ENCODE measurements at regions not wholly inside any gene's neighbourhood (a gene's known extent, or its start where the extent isn't known, plus 50 kb on each side); places are given as distances from the start of the nearest gene placed in this dataset.

GRCh38 chr7:94054130-94054529, 50.0 kb upstream of the BET1 start:
- no peak for TF ChIP-seq POU2F2 (IDR thresholded peaks at IDR 0.05; ENCODE audit: low read depth, low read length)
- TF ChIP-seq SPI1 (IDR thresholded peaks at IDR 0.05; ENCODE audit: low read depth, low read length), result no peak
- no peak for TF ChIP-seq POLR2AphosphoS5 (IDR thresholded peaks at IDR 0.05; ENCODE audit: low read depth, low read length)
- no peak for TF ChIP-seq TAF1 (IDR thresholded peaks at IDR 0.05; ENCODE audit: low read depth, low read length)
- no peak for TF ChIP-seq POLR2A (IDR thresholded peaks at IDR 0.05; ENCODE audit: low read depth, low read length)
- TF ChIP-seq PAX5 (IDR thresholded peaks at IDR 0.05; ENCODE audit: insufficient read depth, low read length, severe bottlenecking), result no peak
- DNase-seq (ENCODE audit: insufficient read length, low spot score), result no peak
- no peak for FAIRE-seq

GRCh38 chr7:94055963-94056362, 51.8 kb upstream of the BET1 start:
- FAIRE-seq (no peak), DNase-seq (ENCODE audit: insufficient read length, low spot score) (no peak)
- TF ChIP-seq PAX5 (IDR thresholded peaks at IDR 0.05; ENCODE audit: insufficient read depth, low read length, severe bottlenecking) (no peak), POLR2A (IDR thresholded peaks at IDR 0.05; ENCODE audit: low read depth, low read length) (no peak), POU2F2 (IDR thresholded peaks at IDR 0.05; ENCODE audit: low read depth, low read length) (no peak), TAF1 (IDR thresholded peaks at IDR 0.05; ENCODE audit: low read depth, low read length) (no peak), SPI1 (IDR thresholded peaks at IDR 0.05; ENCODE audit: low read depth, low read length) (no peak), POLR2AphosphoS5 (IDR thresholded peaks at IDR 0.05; ENCODE audit: low read depth, low read length) (no peak)

- DNase-seq (ENCODE audit: insufficient read length, low spot score) (no peak), FAIRE-seq (no peak)
Measured at GRCh38 chr7:94056796-94057207, 52.6 kb upstream of the BET1 start.

GRCh38 chr7:94057955-94058354, 53.8 kb upstream of the BET1 start:
- DNase-seq (ENCODE audit: insufficient read length, low spot score) (no peak), FAIRE-seq (no peak)
- no peak for TF ChIP-seq POLR2AphosphoS5 (IDR thresholded peaks at IDR 0.05; ENCODE audit: low read depth, low read length)

More at GRCh38 chr7:94056796-94057207, 52.6 kb upstream of the BET1 start:
- TF ChIP-seq SPI1 (IDR thresholded peaks at IDR 0.05; ENCODE audit: low read depth, low read length) (no peak), TAF1 (IDR thresholded peaks at IDR 0.05; ENCODE audit: low read depth, low read length) (no peak), POLR2AphosphoS5 (IDR thresholded peaks at IDR 0.05; ENCODE audit: low read depth, low read length) (no peak), POLR2A (IDR thresholded peaks at IDR 0.05; ENCODE audit: low read depth, low read length) (no peak), POU2F2 (IDR thresholded peaks at IDR 0.05; ENCODE audit: low read depth, low read length) (no peak), PAX5 (IDR thresholded peaks at IDR 0.05; ENCODE audit: insufficient read depth, low read length, severe bottlenecking) (no peak)

DNA sequence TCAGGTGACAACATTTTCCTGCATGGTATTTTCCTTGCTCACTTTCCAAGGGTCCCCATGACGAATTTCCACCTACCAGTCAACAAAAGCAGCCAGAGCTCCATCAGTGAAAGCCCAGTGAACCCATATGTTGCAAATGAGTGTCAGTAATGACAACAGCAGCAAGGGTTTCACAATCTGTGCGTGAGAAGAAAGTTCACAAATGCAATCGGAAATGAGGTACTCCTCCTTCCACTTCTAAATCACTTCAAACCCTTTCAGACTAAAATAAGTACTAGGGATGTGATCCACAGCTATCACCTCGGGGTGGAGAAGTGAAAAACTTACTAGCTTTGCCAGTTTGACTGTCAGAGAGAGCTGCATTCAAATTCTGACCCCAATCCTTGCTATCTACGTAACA, 55.6 kb upstream of the BET1 start:
- no peak for TF ChIP-seq TAF1 (IDR thresholded peaks at IDR 0.05; ENCODE audit: low read depth, low read length)
- no peak for TF ChIP-seq POLR2AphosphoS5 (IDR thresholded peaks at IDR 0.05; ENCODE audit: low read depth, low read length)
- no peak for TF ChIP-seq SPI1 (IDR thresholded peaks at IDR 0.05; ENCODE audit: low read depth, low read length)
- no peak for TF ChIP-seq PAX5 (IDR thresholded peaks at IDR 0.05; ENCODE audit: insufficient read depth, low read length, severe bottlenecking)
- no peak for TF ChIP-seq POLR2A (IDR thresholded peaks at IDR 0.05; ENCODE audit: low read depth, low read length)
- TF ChIP-seq POU2F2 (IDR thresholded peaks at IDR 0.05; ENCODE audit: low read depth, low read length), result no peak
- FAIRE-seq (no peak), DNase-seq (ENCODE audit: insufficient read length, low spot score) (no peak)

DNA sequence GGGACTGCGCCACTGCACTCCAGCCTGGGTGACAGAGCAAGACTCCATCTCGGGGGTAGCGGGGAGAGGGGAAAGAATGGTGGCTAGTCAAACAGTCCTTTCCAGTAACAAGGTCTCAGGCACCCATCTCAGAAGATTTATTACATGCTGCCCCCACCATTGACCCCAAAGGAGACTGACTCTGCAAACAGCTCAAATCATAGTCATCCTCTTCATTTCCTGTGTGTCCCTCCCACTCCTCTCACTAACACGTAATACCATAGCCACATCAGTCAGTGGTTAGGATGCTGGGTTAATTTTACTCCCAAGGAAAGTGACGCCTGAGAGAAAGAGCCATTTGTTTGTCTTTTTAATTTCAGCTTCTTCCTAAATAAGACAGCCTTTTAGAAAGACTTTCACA, 56.6 kb upstream of the BET1 start:
- TF ChIP-seq POLR2AphosphoS5 (IDR thresholded peaks at IDR 0.05; ENCODE audit: low read depth, low read length) (no peak), SPI1 (IDR thresholded peaks at IDR 0.05; ENCODE audit: low read depth, low read length) (no peak), POU2F2 (IDR thresholded peaks at IDR 0.05; ENCODE audit: low read depth, low read length) (no peak), POLR2A (IDR thresholded peaks at IDR 0.05; ENCODE audit: low read depth, low read length) (no peak), PAX5 (IDR thresholded peaks at IDR 0.05; ENCODE audit: insufficient read depth, low read length, severe bottlenecking) (no peak), TAF1 (IDR thresholded peaks at IDR 0.05; ENCODE audit: low read depth, low read length) (no peak)
- DNase-seq (ENCODE audit: insufficient read length, low spot score) (no peak), FAIRE-seq (no peak)

GRCh38 chr7:94061326-94061725, 57.2 kb upstream of the BET1 start:
- DNase-seq (ENCODE audit: insufficient read length, low spot score), result no peak
- no peak for FAIRE-seq
- no peak for TF ChIP-seq POLR2AphosphoS5 (IDR thresholded peaks at IDR 0.05; ENCODE audit: low read depth, low read length)

DNA sequence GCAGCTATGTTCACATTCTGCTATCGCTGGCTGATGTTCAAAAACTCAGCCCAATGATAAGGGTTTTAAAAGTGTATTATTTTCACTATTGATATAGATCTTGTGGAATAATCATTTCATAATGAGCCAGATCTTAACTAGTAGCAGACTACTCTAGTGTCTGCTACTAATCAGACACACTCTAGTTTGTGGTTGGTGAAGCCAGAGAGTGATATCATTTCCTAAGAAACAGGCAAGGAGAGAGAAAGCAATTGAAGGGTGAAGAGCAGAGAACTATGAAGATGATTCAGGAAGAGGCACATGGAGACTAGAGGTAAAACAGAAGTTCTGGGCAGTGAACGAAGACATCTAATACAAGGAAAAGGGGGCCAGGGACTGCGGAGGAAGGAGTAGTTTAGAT, 58.2 kb upstream of the BET1 start:
- DNase-seq (ENCODE audit: insufficient read length, low spot score) (no peak), FAIRE-seq (no peak)
- TF ChIP-seq POLR2A (IDR thresholded peaks at IDR 0.05; ENCODE audit: low read depth, low read length), result no peak
- TF ChIP-seq POLR2AphosphoS5 (IDR thresholded peaks at IDR 0.05; ENCODE audit: low read depth, low read length), result no peak
- TF ChIP-seq PAX5 (IDR thresholded peaks at IDR 0.05; ENCODE audit: insufficient read depth, low read length, severe bottlenecking), result no peak
- no peak for TF ChIP-seq SPI1 (IDR thresholded peaks at IDR 0.05; ENCODE audit: low read depth, low read length)
- TF ChIP-seq TAF1 (IDR thresholded peaks at IDR 0.05; ENCODE audit: low read depth, low read length), result no peak
- TF ChIP-seq POU2F2 (IDR thresholded peaks at IDR 0.05; ENCODE audit: low read depth, low read length), result no peak

DNA sequence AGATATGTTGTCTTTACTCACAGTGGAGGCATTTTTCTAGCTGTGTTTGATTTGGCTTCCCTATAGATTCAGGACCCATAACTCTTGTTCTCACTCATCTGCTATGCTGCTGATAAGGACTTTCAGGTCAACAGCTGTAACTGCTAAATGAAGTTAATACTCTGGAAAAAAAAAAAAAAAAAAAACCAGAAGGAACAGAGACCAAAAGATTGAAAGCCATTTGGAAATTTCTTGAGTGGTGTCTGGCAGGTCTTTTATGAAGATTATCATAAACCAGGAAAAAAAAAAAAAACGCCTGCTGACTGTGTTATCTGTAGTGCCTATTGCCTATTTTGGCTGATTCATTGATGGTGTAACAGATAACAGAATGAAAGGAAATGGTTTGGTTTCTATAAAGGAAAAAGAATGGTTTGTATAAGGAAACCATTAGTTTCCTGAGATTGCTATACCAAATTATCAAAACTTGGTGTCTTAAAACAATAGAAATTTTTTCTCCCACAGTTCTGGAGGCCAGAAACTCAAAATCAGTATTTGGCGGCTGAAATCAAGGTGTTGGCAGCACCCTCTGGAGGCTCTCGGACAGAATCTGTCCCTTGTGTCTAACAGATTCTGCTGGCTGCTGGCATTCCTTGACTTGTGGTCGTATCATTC, 60.5 kb upstream of the BET1 start:
- DNase-seq (ENCODE audit: insufficient read length, low spot score) (no peak), FAIRE-seq (no peak)
- no peak for TF ChIP-seq PAX5 (IDR thresholded peaks at IDR 0.05; ENCODE audit: insufficient read depth, low read length, severe bottlenecking)
- no peak for TF ChIP-seq SPI1 (IDR thresholded peaks at IDR 0.05; ENCODE audit: low read depth, low read length)

DNA sequence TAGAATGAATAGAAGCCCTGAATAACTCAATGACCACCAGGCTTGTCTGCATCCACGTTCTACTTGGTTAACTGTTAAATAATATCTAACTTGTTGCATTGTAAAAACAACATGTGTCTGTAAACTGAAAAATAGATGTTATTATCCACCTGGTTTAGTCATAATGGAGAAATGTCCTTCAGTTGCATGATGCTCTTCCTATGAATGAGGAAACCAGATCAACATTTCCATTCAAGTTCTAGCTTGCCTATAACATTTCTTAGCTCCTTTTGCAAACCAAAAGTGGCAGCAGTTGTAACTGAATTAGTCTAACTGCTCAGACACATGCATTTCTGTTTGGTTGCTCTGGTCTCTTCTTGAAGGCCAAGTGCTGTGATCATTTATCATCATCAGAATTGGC, 62.9 kb upstream of the BET1 start:
- FAIRE-seq, result peak; percentile 54
- TF ChIP-seq POLR2AphosphoS5 (IDR thresholded peaks at IDR 0.05; ENCODE audit: low read depth, low read length), result no peak
- TF ChIP-seq PAX5 (IDR thresholded peaks at IDR 0.05; ENCODE audit: insufficient read depth, low read length, severe bottlenecking), result no peak
- TF ChIP-seq POLR2A (IDR thresholded peaks at IDR 0.05; ENCODE audit: low read depth, low read length), result no peak
- TF ChIP-seq POU2F2 (IDR thresholded peaks at IDR 0.05; ENCODE audit: low read depth, low read length), result no peak
- no peak for TF ChIP-seq TAF1 (IDR thresholded peaks at IDR 0.05; ENCODE audit: low read depth, low read length)
- TF ChIP-seq SPI1 (IDR thresholded peaks at IDR 0.05; ENCODE audit: low read depth, low read length), result no peak
- DNase-seq (ENCODE audit: insufficient read length, low spot score), result no peak

Data from GM12891 (cell line).